Immature natural killer cell (primary cell): ENCODE measurements at regions not wholly inside any gene's neighbourhood (a gene's known extent, or its start where the extent isn't known, plus 50 kb on each side); places are given as distances from the start of the nearest gene placed in this dataset.

Experiments
- DNase-seq, 3 donors: peaks; one replicate each; pipeline ENCODE4 v3.0.0; 2022; ENCODE audit warnings: mixed read lengths in 1 of 3
- H3K27ac Mint-ChIP-seq, 6 donors: one replicate each; pipeline ENCODE4 v1.8.0; 2020; ENCODE audit warnings: mixed read lengths in 6 of 6, mild to moderate bottlenecking in 5 of 6, inconsistent platforms in 4 of 6, moderate library complexity in 3 of 6
- H3K27me3 Mint-ChIP-seq, 3 donors: one replicate each; pipeline ENCODE4 v1.8.0; 2020 to 2021; ENCODE audit warnings: low read depth in 3 of 3, mild to moderate bottlenecking in 3 of 3, mixed read lengths in 3 of 3, moderate library complexity in 3 of 3, inconsistent platforms in 1 of 3
- H3K36me3 Mint-ChIP-seq, 3 donors: one replicate each; pipeline ENCODE4 v1.8.0; 2020; ENCODE audit warnings: mixed read lengths in 3 of 3, inconsistent platforms in 2 of 3, mild to moderate bottlenecking in 2 of 3
- H3K4me1 Mint-ChIP-seq, 2 donors: one replicate each; pipeline ENCODE4 v1.8.0; 2020; ENCODE audit warnings: inconsistent platforms in 2 of 2, mild to moderate bottlenecking in 2 of 2, mixed read lengths in 2 of 2, moderate library complexity in 1 of 2
- H3K4me3 Mint-ChIP-seq, 5 donors: one replicate each; pipeline ENCODE4 v1.8.0; 2020; ENCODE audit warnings: mild to moderate bottlenecking in 5 of 5, mixed read lengths in 5 of 5, inconsistent platforms in 3 of 5, moderate library complexity in 3 of 5
- H3K9me3 Mint-ChIP-seq, 6 donors: one replicate each; pipeline ENCODE4 v1.8.0; 2020; ENCODE audit warnings: mild to moderate bottlenecking in 6 of 6, mixed read lengths in 6 of 6, inconsistent platforms in 4 of 6, moderate library complexity in 3 of 6

- Mint-ChIP-seq H3K27me3 (peaks cover 3 to 22% (median 14%) of the 10 kb centered on the region in 3 donors), H3K27ac (no peak overlapping the region), H3K36me3 (peaks cover 0 to 3% (median 0%) of the 10 kb centered on the region in 3 donors), H3K4me3 (no peak overlapping the region), H3K9me3 (peaks cover 0 to 17% (median 10%) of the 10 kb centered on the region in 6 donors), H3K4me1 (no peaks in the 10 kb centered on the region)
- DNase-seq, result no peak
Measured at GRCh38 chr22:47954107-47954506, 1191.7 kb downstream of the TBC1D22A start.

GRCh38 chr22:47944941-47945340, 1182.5 kb downstream of the TBC1D22A start:
- peak overlapping the region in 3 of 5 donors; percentile 8 to 73 (median 65) for H3K4me3 Mint-ChIP-seq
- H3K36me3 Mint-ChIP-seq, result peaks cover 0 to 10% (median 0%) of the 10 kb centered on the region in 3 donors
- peaks cover 0 to 2% (median 0%) of the 10 kb centered on the region in 6 donors for H3K9me3 Mint-ChIP-seq
- no peak overlapping the region for H3K27ac Mint-ChIP-seq
- DNase-seq, result no peak
- H3K4me1 Mint-ChIP-seq, result peaks cover 23 to 30% of the 10 kb centered on the region in 2 donors
- peaks cover 3 to 6% (median 3%) of the 10 kb centered on the region in 3 donors for H3K27me3 Mint-ChIP-seq

- DNase-seq, result peak in 1 of 3 donors; percentile 7
- peak overlapping the region in 2 of 6 donors; percentile 37 to 41 for H3K27ac Mint-ChIP-seq
- peaks cover 23 to 30% of the 10 kb centered on the region in 2 donors for H3K4me1 Mint-ChIP-seq
- peaks cover 2 to 6% (median 3%) of the 10 kb centered on the region in 3 donors for H3K27me3 Mint-ChIP-seq
- peak overlapping the region; percentile 11 to 73 (median 62) for H3K4me3 Mint-ChIP-seq
- peaks cover 0 to 2% (median 0%) of the 10 kb centered on the region in 6 donors for H3K9me3 Mint-ChIP-seq
- H3K36me3 Mint-ChIP-seq, result peaks cover 0 to 6% (median 0%) of the 10 kb centered on the region in 3 donors
Measured at GRCh38 chr22:47943729-47944700, 1181.6 kb downstream of the TBC1D22A start.

- peaks cover 23 to 30% of the 10 kb centered on the region in 2 donors for H3K4me1 Mint-ChIP-seq
- peaks cover 0 to 15% (median 5%) of the 10 kb centered on the region in 6 donors for H3K9me3 Mint-ChIP-seq
- H3K27me3 Mint-ChIP-seq, result peaks cover 5 to 6% (median 5%) of the 10 kb centered on the region in 3 donors
Measured at GRCh38 chr22:47940211-47940610, 1177.8 kb downstream of the TBC1D22A start.

GRCh38 chr22:47933891-47934290, 1171.4 kb downstream of the TBC1D22A start:
- H3K27ac Mint-ChIP-seq, result no peak overlapping the region
- no peak for DNase-seq
- no peak overlapping the region for H3K4me3 Mint-ChIP-seq
- peaks cover 0 to 23% (median 11%) of the 10 kb centered on the region in 6 donors for H3K9me3 Mint-ChIP-seq
- peaks cover 0 to 5% (median 0%) of the 10 kb centered on the region in 3 donors for H3K36me3 Mint-ChIP-seq
- H3K27me3 Mint-ChIP-seq, result peaks cover 5 to 8% (median 6%) of the 10 kb centered on the region in 3 donors
- H3K4me1 Mint-ChIP-seq, result no peaks in the 10 kb centered on the region

More at GRCh38 chr22:47940211-47940610, 1177.8 kb downstream of the TBC1D22A start:
- no peak overlapping the region for H3K4me3 Mint-ChIP-seq
- peaks cover 0 to 11% (median 0%) of the 10 kb centered on the region in 3 donors for H3K36me3 Mint-ChIP-seq
- no peak overlapping the region for H3K27ac Mint-ChIP-seq
- DNase-seq, result no peak

GRCh38 chr22:47933226-47933625, 1170.8 kb downstream of the TBC1D22A start:
- Mint-ChIP-seq H3K4me1 (no peaks in the 10 kb centered on the region), H3K27me3 (peaks cover 5 to 8% (median 6%) of the 10 kb centered on the region in 3 donors), H3K27ac (no peak overlapping the region), H3K4me3 (no peak overlapping the region), H3K36me3 (peaks cover 0 to 5% (median 0%) of the 10 kb centered on the region in 3 donors), H3K9me3 (peaks cover 0 to 23% (median 11%) of the 10 kb centered on the region in 6 donors)
- DNase-seq, result no peak

- H3K27ac Mint-ChIP-seq, result no peak overlapping the region
Measured at GRCh38 chr22:47929646-47930185, 1167.3 kb downstream of the TBC1D22A start.

GRCh38 chr22:47929073-47929472, 1166.6 kb downstream of the TBC1D22A start:
- no peak for DNase-seq
- Mint-ChIP-seq H3K27ac (no peak overlapping the region), H3K4me3 (no peak overlapping the region), H3K36me3 (no peaks in the 10 kb centered on the region), H3K27me3 (peaks cover 3 to 7% (median 5%) of the 10 kb centered on the region in 3 donors), H3K4me1 (no peaks in the 10 kb centered on the region), H3K9me3 (peaks cover 0 to under 1% (median 0%) of the 10 kb centered on the region in 6 donors)

More at GRCh38 chr22:47929646-47930185, 1167.3 kb downstream of the TBC1D22A start:
- H3K4me1 Mint-ChIP-seq, result no peaks in the 10 kb centered on the region
- no peak overlapping the region for H3K4me3 Mint-ChIP-seq
- peaks cover 3 to 10% (median 8%) of the 10 kb centered on the region in 3 donors for H3K27me3 Mint-ChIP-seq
- H3K36me3 Mint-ChIP-seq, result no peaks in the 10 kb centered on the region
- no peak for DNase-seq
- H3K9me3 Mint-ChIP-seq, result peaks cover 0 to 6% (median 4%) of the 10 kb centered on the region in 6 donors

- DNase-seq, result no peak
- Mint-ChIP-seq H3K36me3 (no peaks in the 10 kb centered on the region), H3K4me3 (no peak overlapping the region), H3K4me1 (no peaks in the 10 kb centered on the region), H3K27ac (no peak overlapping the region), H3K9me3 (no peaks in the 10 kb centered on the region), H3K27me3 (peaks cover 3 to 10% (median 5%) of the 10 kb centered on the region in 3 donors)
Measured at GRCh38 chr22:47928631-47929030, 1166.2 kb downstream of the TBC1D22A start.

GRCh38 chr22:47927648-47928210, 1165.3 kb downstream of the TBC1D22A start:
- H3K9me3 Mint-ChIP-seq, result no peaks in the 10 kb centered on the region
- no peaks in the 10 kb centered on the region for H3K4me1 Mint-ChIP-seq
- no peaks in the 10 kb centered on the region for H3K36me3 Mint-ChIP-seq
- H3K27ac Mint-ChIP-seq, result no peak overlapping the region
- DNase-seq, result no peak
- no peak overlapping the region for H3K4me3 Mint-ChIP-seq
- H3K27me3 Mint-ChIP-seq, result peaks cover 3 to 13% (median 5%) of the 10 kb centered on the region in 3 donors

- Mint-ChIP-seq H3K27me3 (peaks cover 0 to 14% (median 9%) of the 10 kb centered on the region in 3 donors), H3K27ac (no peak overlapping the region), H3K4me3 (no peak overlapping the region), H3K9me3 (no peaks in the 10 kb centered on the region), H3K36me3 (no peaks in the 10 kb centered on the region), H3K4me1 (peaks cover 5 to 19% of the 10 kb centered on the region in 2 donors)
- no peak for DNase-seq
Measured at GRCh38 chr22:47923011-47923427, 1160.6 kb downstream of the TBC1D22A start.

GRCh38 chr22:47921906-47922305, 1159.5 kb downstream of the TBC1D22A start:
- peaks cover 0 to 16% (median 6%) of the 10 kb centered on the region in 3 donors for H3K27me3 Mint-ChIP-seq
- no peak overlapping the region for H3K27ac Mint-ChIP-seq
- no peaks in the 10 kb centered on the region for H3K36me3 Mint-ChIP-seq
- H3K4me1 Mint-ChIP-seq, result peaks cover 5 to 25% of the 10 kb centered on the region in 2 donors
- H3K9me3 Mint-ChIP-seq, result no peaks in the 10 kb centered on the region
- no peak overlapping the region for H3K4me3 Mint-ChIP-seq
- DNase-seq, result no peak

- Mint-ChIP-seq H3K36me3 (no peaks in the 10 kb centered on the region), H3K9me3 (no peaks in the 10 kb centered on the region), H3K4me3 (no peak overlapping the region), H3K27ac (no peak overlapping the region), H3K4me1 (peaks cover 5 to 25% of the 10 kb centered on the region in 2 donors), H3K27me3 (peaks cover 0 to 15% (median 10%) of the 10 kb centered on the region in 3 donors)
- no peak for DNase-seq
Measured at GRCh38 chr22:47920380-47920959, 1158.0 kb downstream of the TBC1D22A start.
